Stimulated activated CD4-positive, alpha-beta T cell treated with anti-CD3 and anti-CD28 coated beads, Interleukin-1b, Interleukin-23, amount 100 ng/mL, for 4 hours (primary cell): ENCODE measurements at regions not wholly inside any gene's neighbourhood (a gene's known extent, or its start where the extent isn't known, plus 50 kb on each side); places are given as distances from the start of the nearest gene placed in this dataset.

Source experiments
- DNase-seq, 2 donors: peaks; one replicate each; pipeline ENCODE4 v3.0.0-alpha.2; 2020; ENCODE audit warnings: low read depth in 2 of 2

GRCh38 chr7:15757041-15758000 lies 70.8 kb upstream of the MEOX2 start:
- no peak for DNase-seq

GRCh38 chr7:15755061-15755460 lies 68.6 kb upstream of the MEOX2 start:
- no peak for DNase-seq

- no peak for DNase-seq
These were observed 67.5 kb upstream of the MEOX2 start for GRCh38 chr7:15753887-15754579.

- no peak for DNase-seq
These were observed 65.9 kb upstream of the MEOX2 start for GRCh38 chr7:15752377-15752776.

- DNase-seq, result no peak
These were observed 64.8 kb upstream of the MEOX2 start for GRCh38 chr7:15751191-15751701.

- DNase-seq, result no peak
These were observed 64.2 kb upstream of the MEOX2 start for GRCh38 chr7:15750727-15751126.

GRCh38 chr7:15749631-15750030 lies 63.1 kb upstream of the MEOX2 start:
- DNase-seq, result no peak

GRCh38 chr7:15747712-15748111 lies 61.2 kb upstream of the MEOX2 start:
- no peak for DNase-seq

- no peak for DNase-seq
These were observed 60.8 kb upstream of the MEOX2 start for GRCh38 chr7:15747301-15747700.

- no peak for DNase-seq
These were observed 57.5 kb upstream of the MEOX2 start for GRCh38 chr7:15743926-15744480.

- DNase-seq, result no peak
These were observed 51.1 kb upstream of the MEOX2 start for GRCh38 chr7:15737601-15738000.
